Kidney tubule cell (primary cell): ENCODE measurements at regions not wholly inside any gene's neighbourhood (a gene's known extent, or its start where the extent isn't known, plus 50 kb on each side); places are given as distances from the start of the nearest gene placed in this dataset.

Experiments used
- DNase-seq: peaks from one replicate; pipeline ENCODE4 v3.0.0-alpha.2; 2018; ENCODE audit warnings: low spot score

DNA sequence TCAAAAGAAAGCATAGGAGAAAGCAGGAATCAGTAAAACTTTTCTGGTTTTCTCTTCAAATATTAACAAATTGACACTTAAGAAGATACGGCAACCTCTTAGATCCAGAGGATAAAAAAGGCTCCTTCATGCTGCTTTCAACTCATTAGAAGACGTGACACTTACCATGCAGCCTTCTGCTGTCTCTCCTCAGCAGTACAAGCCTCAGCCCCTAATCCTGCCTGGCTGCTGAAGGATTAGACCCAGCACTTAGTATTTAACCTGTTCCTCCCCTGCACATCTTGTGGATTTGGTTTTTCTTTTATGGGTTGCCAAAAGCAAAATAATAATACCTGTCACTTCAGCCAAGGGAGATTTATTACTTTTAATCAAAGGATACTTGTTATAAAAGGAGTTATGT lies 108.4 kb downstream of the LYZL1 start:
- DNase-seq: no peak

DNA sequence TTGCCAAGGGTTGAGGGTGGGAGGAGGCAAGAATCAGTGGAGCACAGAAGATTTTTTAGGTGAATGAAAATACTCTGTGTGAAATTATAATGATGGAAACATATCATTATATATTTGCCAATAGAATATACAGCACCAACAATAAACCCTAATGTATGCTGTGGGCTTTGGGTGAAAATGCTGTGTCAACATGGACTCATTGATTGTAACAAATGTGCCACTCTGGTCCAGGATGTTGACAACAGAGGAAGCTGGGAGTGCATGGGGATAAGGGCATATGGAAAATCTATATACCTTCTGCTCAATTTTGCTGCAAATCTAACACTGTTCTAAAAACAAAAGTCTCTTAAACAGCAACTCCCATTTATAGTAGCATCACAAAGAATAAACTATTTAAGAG lies 114.3 kb downstream of the LYZL1 start:
- DNase-seq: no peak

DNA sequence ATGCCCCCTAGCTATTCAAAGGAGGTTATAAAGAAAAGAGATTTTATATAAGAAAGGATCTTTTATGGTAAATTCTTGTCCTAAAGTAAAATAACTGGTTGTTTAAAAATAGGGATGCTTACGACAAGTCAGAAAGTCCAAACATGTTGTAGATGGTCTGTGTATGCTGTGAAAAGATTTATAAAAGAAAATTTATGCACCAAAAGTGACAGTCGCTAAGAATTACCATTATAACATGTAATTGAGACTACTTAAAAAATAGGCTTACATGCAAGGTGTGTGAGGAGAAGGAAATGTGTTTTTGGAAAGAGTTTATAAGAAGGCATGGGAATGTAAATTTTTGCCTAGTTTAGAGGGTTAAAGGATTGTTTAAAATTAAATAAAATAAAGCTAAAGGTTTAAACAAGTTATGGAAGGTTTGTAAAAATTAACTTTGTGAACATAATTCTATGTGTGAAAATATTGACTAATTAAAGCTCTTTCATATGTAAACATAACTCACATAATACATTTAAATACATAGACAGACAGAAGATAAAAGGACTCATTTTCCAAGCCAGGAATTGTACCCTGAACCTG lies 118.5 kb downstream of the LYZL1 start:
- no peak for DNase-seq
